ENCODE measurements at regions not wholly inside any gene's neighbourhood (a gene's known extent, or its start where the extent isn't known, plus 50 kb on each side); places are given as distances from the start of the nearest gene placed in this dataset.
"Not testable (repeated sequence)": the region's sequence is repeated elsewhere in the genome, so short reads cannot be mapped to it uniquely, and the experiment has no call there.

DNA sequence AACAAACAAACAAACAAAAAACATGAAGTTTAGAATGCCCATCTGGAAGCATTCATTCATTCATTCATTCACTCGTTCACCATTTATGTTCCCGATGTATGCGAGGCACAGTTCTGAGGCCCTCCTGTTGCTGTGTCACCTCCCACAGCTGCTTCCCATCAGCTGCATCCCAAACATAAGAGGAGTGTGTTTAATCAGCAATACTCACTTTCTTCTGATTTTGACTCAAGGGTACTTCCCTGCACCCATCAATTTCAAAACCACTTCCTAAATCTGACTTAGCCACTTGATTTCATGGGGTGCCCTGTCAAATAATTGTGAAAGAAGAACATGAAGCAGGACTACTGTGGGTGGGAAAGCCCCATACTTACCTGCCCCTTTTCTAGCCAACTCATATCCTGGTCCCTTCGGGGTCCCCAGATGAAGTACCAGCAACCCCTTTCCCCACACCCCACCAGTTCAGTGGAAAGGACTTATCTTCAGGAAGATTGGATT lies 128.0 kb upstream of the IL12B start:
- DNase-seq, result no peak

DNA sequence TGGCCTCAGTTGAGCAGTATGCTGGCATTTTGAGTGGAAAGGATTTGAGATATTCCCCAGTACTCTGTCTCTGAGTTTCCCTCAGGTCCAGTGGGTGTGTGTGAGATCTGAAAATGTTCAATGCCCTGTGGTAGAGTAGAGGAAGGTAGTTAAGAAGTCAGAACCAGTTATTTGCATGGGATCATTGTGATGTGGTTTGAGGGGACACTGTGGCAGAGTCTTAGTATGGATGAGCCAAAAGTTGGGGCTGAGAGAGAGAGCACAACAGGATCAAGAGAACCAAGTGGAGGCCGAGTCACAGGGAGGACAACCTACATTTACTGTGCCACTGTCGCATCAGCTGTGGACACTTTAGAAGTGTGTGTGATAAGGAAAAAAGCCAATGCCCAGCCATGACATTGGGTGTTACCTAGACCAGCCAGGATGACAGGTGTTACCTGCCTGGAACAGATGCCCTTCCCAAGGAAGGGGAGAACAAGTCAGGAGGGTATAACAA lies 128.9 kb upstream of the IL12B start:
- DNase-seq, result no peak

DNA sequence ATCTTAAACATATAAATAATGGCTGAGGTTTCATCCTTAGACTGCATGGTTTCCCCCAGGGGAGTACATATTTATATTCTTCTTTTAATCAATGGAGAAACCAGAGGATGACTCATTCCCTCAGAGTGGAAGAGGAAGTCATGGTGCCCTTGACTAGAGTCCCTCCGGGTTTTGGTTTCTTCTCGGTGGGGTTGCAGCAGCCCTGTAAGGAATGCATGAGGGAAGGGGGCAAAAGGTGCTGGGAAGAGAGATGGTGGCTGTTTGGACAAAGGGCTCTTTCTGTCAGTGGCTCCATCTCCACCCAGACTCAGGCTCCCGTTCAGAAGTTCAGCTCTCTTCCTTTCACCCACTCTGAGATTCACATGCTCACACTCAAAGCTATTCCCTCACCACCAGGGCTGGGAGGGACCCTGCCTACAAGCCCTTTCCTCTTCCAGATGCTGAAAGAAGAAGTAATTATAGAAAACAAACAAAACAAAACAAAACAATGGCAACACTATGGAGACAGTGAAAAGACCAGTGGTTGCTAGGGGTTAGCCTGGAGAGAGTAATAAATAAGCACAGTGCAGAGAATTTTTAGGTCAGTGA lies 129.8 kb upstream of the IL12B start:
- peak; percentile 36 to 47 for DNase-seq

DNA sequence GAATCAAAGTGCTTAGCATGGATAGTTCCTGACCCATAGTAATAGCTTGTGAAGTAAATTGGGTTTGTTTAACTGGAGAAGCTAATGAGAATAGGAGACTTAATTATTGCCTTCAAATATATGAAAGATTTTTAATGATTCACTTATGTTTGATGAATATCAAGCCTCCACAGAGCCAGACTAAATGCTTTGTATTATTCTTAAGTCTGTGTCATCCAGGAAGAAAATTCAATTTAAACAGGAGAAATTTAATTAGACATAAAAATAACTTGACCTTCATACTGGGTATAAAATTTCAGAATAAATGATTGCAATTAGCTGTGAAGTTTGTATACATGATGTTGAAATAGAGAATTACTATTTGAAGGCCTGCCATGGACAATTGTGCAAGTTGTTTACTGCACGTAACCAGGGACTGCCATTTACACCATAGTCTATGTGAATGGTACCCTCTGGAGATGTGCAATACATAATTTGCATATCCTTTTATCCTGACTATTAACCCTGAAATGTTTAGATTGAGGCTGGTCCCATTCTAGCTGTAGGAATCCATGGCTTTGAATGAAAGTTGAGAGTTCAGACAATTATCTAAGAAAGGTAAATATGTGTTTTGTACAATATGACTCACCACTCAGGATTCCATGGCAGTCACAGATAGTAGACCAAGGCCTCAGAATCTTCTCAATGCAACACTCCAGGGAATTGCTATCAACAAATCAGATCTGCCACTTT lies 133.5 kb upstream of the IL12B start:
- no peak for DNase-seq

DNA sequence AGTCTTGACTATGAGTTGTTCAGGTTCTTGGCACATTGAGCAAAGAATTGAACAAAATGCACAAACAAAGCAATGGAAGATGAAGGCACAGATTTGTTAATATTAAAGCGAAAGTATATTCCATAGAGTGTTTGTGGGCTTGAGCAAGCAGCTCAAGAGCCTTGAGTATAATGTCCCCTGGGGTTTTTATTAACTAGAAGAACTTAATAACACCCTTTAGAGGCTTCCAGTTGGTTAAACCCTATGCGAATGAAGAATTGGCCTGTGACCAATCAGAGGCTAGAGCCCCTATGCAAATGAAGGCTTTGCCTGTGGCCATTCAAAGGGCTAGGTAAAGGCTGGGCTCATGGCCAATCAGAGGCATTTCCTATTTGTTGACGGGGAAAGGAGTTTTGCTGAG lies 135.3 kb upstream of the IL12B start:
- DNase-seq, result no peak

DNA sequence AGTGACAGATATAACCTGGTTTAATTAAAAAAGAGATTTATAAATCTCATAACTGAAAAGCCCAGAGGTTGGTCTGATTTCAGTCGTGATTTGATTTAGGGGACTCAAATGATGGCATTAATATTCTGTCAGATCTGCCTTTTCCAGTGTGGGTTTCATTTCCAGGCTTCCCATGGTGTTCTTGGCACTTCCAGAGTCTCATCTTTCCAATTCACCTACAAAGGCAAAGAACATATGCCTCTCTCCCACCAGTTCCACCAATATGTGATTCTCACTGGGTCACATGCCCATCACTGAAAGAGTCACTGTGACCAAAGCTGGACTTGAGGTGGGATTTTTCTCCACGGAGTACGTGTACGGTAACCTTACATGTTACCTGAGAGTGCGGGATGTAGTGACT lies 137.4 kb upstream of the IL12B start:
- DNase-seq, result no peak

DNA sequence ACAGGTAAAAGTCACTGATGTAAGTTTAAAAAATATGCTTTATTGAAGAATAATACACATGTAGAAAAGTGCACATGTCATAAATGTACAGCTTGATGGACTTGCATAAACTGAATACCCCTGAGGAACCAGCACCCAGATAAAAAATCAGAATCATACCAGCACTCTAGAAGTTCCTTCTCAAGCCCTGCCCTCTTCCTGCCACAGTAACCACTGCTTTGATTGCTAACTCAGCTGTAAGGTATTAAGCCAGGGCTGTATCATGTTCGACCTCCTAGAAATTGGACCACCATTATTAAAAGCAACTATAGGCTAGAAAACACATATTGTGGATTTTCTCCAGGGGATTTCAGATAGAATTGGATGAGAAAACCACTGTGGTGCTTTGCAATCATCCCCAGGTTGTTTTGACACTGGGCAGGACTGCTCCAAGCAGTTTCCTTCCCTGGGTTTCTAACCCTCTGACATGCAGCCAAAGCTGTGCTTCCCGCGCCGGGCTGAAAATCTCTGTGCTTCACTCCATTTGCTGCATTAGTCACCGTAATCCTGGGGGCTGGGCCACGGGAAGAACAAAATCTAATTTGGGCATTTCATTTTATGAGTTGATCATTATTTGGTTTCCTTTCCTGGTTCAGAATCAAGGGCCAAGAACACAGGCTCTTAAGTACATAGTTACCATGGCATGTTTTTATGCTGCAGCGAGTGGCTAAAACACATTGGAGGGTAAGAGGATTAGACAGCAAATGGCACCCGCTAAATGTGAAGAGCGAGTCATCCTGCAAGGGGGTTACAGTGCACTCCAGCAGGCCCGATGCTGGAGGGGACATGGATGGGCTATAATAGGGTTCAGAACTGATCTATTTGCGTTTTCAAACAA lies 139.4 kb upstream of the IL12B start:
- DNase-seq, result no peak

DNA sequence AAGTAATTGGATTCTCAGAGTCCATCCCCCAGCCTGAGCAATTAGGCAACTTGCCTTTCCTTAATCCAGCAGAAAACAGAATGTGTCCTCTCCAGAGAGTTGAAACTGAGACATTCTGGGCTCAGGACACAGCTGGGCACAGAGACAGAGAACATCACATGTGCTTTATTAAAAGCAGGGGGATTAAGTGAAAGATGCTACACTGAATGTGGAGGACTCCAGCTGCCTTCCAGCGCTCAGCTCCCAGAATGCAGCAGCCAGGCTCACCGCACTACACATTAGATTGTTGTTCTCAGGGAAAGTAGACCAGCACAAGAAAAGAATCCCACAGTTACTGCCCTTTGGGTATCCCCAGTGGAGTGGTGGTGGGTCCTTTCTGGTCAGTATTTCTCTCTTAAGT lies 141.6 kb upstream of the IL12B start:
- DNase-seq, result no peak

DNA sequence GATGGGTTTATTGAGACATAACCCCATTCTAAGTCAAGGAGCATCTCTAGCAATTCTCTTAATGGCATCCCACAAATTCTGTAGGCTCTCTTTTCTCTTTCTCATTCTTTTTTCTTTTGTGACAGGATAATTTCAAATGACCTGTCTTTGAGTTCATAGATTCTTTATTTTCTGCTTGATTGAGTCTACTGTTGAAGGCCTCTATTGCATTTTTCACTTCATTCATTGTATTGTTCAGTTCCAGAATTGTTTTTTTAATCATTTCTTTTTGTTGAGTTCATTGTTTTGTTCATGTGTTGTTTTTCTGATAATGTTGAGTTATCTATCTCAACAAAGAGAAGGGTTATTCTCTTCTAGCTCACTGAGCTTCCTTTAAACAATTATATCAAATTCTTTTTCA lies 144.7 kb upstream of the IL12B start:
- DNase-seq, result no peak

DNA sequence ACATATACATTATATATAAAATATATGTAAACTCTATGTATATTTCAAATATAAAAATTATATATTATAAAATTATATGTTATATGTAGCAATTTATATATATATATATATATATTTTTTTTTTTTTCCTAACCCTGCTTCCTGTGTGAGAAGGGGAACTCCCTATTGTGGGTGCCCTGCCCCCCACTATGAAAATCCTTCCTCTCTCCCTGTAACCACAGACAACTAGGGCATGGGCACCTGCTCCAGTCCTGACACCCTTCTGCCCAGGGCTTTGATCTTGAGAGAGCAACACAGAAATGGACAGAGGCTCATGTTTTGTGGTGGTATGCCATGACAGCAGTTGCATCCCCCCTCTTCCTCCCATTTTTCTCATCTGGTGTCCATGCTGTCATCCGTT lies 148.7 kb upstream of the IL12B start:
- DNase-seq, result no peak

DNA sequence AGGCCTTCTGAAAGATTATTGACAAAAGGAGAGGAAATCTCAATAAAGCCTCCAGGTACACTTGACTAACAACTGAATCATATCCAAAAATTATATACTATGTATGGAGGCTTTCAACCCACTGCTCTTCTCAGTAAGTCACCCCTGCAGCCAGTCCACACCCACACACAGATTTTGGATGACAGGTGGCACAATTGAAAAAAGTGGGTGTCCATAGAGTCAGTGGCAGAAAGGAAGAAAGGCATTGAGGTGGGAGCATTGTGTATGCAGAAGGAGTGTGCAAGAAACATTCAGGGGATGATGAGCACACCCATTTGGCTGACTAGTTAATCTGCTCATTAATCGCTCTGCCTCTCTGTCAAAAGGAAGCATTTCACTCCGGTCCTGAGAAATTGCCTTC lies 150.6 kb upstream of the IL12B start:
- DNase-seq, result no peak

DNA sequence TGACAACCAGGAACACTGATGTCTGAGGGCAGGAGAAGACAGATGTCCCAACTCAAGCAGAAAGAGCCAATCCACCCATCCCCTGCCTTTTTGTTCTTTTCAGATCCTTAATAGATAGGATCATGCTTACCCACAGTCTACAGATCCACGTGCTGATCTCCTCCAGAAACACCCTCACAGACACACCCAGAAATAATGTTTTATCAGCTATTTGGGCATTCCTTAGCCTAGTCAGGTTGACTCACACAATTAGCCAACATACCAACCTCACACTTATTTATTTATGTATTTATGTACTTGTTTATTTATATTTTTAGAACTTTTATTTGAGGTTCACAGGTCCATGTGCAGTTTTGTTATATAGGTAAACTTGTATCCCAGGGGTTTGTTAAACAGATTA lies 151.5 kb upstream of the IL12B start:
- no peak for DNase-seq

DNA sequence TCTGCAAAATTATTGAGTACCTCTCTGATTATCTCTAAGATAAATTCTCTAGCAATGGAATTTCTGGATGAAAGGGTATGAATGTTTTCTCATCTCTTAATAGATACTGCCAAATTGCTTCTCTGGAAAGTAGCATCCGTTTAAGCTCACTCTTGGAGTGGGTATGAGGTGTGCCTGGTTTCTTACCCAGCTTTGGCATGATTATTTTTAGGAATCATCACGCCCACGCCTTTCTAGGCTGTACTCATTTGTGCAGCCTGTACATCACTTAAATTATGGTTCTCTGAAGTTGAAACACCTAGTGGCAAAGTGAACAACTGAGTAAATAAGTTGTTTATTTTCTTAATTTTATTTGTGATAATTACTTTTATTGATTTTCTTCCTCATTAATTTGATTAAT lies 156.5 kb upstream of the IL12B start:
- DNase-seq, result no peak

DNA sequence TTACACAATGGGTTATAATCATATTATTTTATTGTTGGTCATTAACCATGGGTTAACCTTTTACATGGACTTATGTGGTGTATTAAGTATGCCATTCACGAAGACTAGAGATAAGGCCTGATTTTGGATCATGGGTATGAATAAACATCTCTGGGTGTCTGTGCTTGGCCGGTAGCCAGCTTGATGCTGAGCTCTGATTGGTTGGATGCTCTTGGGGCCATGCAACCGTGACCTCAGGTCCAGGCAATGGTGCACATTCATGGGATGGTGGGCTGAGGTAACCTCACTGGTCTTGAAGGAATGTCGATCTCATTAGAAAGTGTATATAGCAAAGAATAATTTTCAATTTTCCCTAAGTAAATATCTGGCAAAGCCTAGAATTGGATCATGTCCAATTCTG lies 158.2 kb upstream of the IL12B start:
- no peak for DNase-seq

DNA sequence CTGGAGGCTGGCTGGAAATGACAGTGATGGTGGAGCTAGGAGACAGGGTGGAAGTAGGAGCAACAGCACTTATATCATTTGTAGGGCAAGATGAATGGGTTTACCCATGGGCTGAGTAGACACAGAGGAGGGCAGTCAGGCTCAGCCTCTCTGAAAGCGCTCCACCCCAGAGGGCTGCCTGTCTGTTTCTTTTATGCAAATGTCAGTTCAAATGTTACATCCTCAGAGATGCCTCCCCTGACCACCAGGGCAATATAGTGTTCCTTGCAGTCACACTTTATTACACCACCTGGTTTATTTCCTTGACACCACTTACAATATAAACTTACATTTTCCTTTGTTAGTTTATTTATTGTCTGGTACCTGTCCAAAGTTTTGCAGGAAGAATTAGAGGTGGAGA lies 159.5 kb upstream of the IL12B start:
- DNase-seq, result no peak

DNA sequence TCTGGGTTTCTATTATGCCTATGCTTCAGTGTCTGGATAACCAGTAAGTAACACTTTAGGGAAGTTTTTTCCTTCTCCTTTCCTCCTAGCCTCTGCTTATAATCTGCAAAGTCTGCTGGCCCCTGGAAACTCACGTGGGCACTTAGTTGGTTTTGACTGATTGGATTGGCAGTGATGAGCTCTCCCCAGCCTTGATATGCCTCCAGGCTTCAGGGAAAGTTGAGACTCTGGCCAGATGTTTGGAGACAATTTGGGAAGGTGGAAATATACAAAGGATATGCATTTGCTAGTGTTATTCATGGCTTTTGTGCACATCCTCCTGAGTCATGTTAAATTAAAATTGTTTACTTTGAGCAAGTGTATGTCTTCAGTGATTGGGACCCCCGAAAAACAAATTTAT lies 160.2 kb upstream of the IL12B start:
- no peak for DNase-seq

DNA sequence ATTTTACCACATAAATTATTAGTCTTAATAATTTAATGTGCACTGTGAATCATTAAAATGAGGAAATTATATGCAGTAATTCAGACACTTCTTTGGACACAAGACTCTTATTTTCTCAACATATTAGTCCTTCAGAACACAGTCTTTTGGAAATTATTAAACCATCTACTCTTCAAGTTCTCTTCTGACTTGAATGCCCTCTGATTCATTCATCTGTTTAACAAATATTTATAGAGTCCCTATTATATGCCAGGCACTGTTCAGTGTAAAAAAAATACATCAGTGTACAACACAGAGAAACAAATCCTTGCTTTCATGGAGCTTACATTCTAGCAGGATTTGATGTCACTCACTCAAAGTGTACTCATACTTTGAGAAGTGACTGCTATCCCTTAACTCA lies 163.4 kb upstream of the IL12B start:
- DNase-seq, result no peak

DNA sequence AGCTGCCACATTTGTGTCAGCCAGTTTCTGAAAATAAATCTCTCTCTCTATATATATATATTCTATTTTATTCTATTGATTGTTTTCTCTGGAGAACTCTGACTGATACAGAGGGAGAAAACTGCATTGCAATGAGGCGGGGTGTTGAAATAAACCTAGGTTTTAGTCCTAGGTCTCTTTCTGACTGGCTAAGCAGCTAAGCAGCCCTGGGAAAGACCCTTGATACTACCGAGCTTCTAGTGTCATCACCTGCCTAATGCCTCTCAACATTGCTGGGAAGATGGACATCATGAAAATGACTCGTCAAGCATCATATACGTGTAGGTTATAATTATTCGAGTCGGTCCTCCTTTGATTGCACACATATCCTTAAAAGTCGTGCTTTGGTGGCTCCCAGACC lies 166.5 kb upstream of the IL12B start:
- DNase-seq, result no peak

DNA sequence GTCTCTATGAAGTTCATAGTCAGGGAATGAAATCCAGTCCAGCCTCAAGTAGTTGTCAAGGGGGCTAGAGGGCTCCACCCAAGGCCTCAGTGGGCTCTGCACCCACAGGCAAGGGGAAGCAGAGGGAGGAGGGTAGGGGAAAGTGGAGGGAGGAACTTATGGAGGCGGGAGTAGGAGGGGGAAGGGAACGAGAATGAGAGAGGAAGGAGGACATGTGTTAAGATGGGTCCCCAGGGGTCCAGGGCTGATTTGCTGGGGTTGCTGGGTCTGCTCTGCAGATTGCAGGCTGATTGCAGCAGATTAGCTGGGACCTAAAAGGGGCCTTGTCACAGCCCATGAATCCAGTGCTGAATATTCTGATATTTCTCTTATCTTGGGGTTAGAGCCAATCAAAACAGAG lies 166.9 kb upstream of the IL12B start:
- no peak for DNase-seq

DNA sequence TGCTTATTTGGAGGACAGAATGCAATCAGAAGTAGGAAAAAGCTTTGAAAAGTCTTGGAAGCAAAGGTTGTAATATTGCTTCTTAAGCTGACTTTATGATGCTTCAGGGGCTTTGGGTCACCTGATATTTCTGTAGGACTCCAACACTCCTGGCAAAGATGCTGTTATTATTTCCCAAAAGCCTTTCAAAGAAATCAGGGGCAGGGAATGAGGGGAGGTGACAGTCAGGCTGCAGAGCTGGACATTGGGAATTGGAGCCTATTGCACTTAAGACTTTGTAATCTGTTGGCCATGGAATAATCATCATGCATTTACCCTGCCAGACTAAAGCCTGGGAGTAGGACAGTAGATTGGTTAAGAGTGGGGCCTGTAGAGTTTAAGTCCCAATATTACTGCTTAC lies 168.3 kb upstream of the IL12B start:
- DNase-seq, result no peak

DNA sequence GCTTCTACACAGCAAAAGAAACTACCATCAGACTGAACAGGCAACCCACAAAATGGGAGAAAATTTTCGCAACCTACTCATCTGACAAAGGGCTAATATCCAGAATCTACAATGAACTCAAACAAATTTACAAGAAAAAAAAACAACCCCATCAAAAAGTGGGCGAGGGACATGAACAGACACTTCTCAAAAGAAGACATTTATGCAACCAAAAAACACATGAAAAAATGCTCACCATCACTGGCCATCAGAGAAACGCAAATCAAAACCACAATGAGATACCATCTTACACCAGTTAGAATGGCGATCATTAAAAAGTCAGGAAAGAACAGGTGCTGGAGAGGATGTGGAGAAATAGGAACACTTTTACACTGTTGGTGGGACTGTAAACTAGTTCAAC lies 171.8 kb upstream of the IL12B start:
- not testable (repeated sequence) for DNase-seq

DNA sequence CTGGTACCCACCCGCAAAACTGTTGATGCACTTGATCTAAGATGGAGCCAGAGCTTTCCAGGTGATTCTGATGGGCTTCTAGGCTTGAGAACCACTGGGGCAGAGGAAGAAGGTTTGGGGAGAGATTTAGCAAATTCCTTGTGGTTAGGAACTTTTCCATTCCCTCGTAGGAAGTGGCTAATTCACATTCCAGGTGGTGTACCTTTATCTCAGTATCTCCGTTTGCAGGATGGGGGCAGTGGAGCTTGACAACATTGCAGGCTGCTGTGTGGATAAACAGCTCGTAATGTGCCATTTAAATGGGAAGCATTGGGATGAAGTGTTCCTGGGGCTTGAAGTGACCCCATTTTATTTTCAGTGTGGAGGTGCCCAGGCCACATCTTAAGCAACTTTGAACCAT lies 172.9 kb upstream of the IL12B start:
- DNase-seq, result no peak

DNA sequence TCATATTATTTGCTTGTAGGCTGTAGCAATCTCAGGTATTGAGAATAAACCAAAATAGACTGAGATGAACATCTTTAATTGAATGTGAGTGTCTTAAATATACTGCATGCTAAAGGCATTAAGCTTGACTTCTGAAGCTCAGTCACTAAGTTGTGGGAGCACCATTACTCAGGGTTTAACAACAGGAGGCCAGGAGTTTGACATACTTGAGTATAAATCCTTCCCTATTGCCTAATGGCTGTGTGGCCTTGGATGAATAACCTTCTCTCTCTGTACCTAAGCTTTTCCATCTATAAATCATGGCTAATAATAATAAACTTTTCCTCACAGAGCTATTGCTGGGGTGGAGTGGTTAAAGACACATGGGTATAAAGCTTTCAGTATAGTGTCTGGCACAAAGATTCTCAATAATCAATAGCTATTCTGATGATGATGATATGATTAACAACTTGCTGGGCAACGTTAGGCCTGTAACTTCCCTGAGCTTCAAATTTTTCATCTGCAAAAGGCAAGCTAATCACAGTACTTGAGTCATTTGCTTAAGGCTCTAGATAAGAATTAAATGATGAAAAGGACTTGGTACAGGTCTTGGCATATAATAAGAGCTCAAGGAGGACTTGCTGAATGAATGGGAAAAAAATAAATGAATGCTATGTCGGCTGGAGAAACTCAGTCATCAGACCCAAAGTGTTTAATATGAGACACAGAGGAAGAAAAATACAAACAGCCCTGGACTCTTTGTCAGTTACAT lies 174.0 kb upstream of the IL12B start:
- DNase-seq, result no peak
